HG03135 (cell line): ENCODE measurements at regions not wholly inside any gene's neighbourhood (a gene's known extent, or its start where the extent isn't known, plus 50 kb on each side); places are given as distances from the start of the nearest gene placed in this dataset.

Source experiments
- ATAC-seq: cut with Tn5 transposase; IDR thresholded peaks from one replicate; pipeline ENCODE4 v1.9.1; 2021; ENCODE audit warnings: mild to moderate bottlenecking, moderate library complexity; ENCODE audit not compliant: unreplicated experiment

- no peak for ATAC-seq
These were observed 207.6 kb downstream of the CETN3 start for GRCh38 chr5:90201923-90202322.

DNA sequence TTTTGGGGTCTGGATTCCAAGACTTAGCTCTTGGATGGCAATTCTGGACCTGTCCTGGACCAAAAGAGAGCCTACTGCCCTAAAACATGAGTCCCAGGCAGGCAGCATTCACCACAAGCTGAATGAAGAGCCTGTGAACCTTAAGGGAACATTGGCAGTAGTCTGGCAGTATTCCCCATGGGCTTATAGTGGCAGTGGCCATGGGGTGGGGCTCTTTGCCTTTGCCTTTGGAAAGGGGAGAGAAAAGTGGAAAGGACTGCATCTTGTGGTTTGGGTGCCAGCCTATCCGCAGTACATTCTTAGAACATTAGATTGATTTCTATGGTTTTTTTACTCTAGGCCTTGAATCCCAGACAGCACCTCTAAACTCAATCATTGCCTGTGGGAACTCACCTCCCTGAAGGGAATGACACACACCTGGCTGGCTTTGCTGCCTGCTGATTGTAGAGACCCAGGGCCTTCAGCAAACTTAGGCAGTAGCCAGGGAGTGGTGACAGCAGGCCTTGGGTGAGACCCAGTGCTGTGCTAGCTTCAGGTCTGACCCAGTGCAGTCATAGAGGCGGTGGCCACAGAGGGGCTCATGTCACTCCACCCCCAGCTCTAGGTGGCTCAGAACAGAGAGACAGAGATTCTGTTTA lies 216.3 kb downstream of the CETN3 start:
- no peak for ATAC-seq

- ATAC-seq = no peak
These were observed 218.1 kb downstream of the CETN3 start for GRCh38 chr5:90191352-90192045.

GRCh38 chr5:90185897-90186468 lies 223.6 kb downstream of the CETN3 start:
- ATAC-seq = no peak

DNA sequence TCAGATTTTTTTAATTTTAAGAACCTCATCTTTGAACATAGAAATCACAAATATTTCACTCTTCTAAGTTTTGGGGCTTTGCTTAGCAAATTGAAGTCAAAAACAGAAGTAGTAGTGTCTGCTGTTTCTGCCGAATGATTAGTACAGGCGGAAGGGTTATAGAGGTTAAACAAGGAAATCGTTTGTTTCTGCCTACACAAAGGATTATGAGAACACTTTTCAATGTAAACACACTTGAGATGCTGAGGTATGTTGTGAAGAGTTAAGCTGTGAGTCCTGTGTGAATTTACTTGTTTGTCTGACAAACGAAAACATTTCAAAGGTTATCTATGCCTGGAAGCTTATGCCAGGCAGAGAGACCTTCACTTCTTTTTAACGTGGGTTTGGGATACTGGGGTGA lies 224.8 kb downstream of the CETN3 start:
- ATAC-seq = no peak

DNA sequence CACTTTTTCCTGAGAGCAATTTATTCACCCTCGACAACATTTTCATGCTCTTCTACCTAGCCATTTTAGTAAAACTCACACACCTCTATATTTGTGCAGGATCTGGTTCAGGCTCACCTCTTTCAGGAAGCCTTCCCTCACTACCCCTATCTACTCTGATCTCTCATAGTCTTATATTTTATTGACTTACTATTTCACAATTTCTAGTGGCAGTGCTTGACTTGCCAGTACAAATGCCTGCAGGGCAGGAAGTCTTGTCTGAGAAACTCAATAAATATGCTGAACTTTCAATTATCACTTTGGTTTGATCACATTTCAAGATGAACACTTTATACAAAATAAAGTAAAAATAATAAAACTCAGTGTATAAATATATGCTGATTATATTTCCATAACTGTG lies 226.8 kb downstream of the CETN3 start:
- no peak for ATAC-seq

DNA sequence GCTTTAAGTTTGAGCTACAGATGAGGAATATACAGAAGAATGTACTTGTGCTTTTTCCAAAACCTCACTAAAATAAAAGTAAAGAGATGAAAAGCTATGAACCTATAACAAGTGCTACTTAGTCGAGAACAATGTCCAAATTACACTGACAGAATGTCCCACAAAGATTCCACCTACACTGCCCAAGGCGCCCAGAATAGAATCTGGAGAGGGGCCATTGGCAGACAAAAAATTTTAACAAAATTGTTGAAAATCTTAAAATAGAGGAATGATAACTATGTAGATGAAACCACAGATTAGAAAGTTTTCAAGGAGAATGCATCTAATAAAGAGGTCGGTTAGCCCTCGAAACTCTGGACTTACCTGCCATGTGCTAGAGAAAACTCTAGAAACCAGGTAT lies 235.3 kb downstream of the CETN3 start:
- no peak for ATAC-seq

DNA sequence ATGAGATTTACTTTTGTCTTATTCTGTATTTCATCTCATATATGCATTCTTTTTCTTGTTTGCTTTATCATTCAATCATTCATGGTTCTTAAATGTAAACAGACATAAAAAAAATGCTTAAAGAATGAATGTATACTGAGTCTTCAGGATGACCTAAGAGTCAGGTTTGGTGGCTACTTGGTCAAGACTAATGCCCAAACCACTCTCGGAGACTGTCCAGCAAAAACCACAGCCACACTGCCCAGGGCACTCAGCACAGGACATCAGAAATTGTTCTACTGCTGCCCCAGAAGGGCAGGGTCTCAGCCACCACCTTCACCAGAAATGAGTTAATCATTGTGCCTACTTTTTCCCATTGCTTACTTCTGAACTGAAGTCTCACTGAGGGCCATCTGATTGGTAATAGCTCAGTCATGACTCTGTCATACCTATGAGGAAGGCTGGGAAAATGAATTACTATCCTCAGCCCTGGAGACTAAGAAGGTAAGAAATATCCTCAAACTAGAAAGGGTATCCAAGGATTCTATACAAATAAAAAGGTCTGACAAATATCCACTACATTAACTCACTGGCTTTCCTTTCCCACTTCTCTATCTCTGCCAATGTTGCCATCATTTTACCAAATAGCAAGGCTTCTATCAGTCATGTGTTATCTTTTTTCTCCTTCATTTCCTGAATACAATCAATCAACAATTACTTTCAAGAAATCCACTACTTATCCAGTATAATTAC lies 236.1 kb downstream of the CETN3 start:
- ATAC-seq = no peak

GRCh38 chr5:90171466-90171865 lies 238.1 kb downstream of the CETN3 start:
- no peak for ATAC-seq

- ATAC-seq = no peak
These were observed 239.3 kb downstream of the CETN3 start for GRCh38 chr5:90170261-90170660.

GRCh38 chr5:90169078-90169477 lies 240.5 kb downstream of the CETN3 start:
- ATAC-seq = no peak

GRCh38 chr5:90168399-90168798 lies 241.2 kb downstream of the CETN3 start:
- ATAC-seq = no peak

- ATAC-seq = no peak
These were observed 242.7 kb downstream of the CETN3 start for GRCh38 chr5:90166816-90167215.

GRCh38 chr5:90162324-90162723 lies 247.2 kb downstream of the CETN3 start:
- ATAC-seq = no peak

DNA sequence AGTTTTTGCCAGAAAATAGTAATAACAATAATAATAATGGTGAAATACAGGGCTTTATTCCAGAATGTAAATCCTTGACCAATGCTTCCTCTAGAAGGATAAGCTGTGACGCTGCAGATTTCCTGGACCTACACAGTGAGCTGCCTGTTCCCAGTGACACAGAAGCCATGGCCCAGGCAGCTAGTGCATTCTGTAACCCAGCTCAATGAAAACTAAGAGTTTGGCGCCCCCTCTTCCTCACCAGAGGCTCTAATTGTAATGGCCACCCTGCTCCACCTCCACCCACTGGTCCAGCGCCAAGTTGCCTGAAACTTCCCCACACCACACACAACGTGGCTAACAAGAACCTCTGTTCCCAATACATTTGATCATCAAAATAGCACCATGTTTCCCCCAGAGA lies 248.1 kb downstream of the CETN3 start:
- ATAC-seq = no peak

- ATAC-seq = no peak
These were observed 251.4 kb downstream of the CETN3 start for GRCh38 chr5:90158131-90158530.

DNA sequence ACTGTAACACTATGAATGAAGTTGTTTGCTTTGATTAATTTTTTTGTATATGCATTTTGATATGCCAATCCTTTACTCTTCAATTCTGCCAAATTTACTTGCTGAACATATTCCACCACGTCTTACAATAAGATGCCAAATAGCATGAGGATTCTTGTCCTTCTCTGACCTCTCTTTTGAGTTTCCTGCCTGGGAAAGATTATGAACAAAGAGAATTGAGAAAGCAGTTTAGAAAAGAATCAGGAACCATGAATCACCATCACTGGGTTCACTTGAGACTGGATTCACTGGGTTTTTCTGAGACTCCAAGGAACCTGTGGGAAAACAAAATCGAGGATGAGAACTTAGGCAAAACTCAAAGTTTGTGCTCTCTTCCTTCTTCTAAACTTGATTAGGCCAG lies 256.5 kb downstream of the CETN3 start:
- ATAC-seq = no peak

GRCh38 chr5:90144625-90145327 lies 264.8 kb downstream of the CETN3 start:
- no peak for ATAC-seq

DNA sequence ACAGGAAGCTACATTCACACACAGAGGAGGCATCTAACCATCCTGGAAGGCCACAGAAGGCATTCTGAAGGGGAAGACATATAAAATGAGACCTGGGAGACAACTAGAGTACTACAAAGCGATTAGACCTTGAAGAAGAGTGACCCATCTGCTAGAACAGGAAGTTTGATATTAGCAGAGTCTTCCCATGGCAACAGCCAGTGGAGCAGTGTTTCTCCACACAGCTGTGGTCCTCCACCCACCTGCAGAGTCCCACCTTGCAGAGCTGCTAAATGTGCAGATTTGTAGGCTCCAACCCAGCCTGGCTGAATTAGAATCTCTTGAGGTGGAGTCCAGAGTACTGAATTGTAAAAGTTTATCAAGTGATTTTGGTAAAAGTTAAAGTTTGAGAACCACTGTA lies 267.0 kb downstream of the CETN3 start:
- ATAC-seq = no peak

DNA sequence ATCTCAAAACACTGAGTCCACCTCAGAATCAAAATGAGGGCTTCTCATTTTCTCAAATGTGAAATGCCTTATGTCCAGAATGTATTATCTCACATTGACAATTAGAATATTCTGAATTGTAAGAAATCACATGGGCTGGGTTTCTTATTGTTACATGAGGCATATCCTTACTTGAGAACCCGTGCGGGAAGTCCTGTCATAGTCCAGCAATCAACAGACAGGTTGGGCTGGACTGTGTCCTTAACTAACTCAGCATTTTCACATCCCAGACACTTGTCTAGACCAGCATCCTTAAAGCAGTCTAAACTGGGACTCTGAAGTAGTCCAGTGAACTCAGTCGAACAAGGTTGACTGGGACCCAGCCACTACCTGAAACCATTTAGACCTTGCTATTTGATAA lies 267.6 kb downstream of the CETN3 start:
- ATAC-seq = no peak

- ATAC-seq = no peak
These were observed 272.5 kb downstream of the CETN3 start for GRCh38 chr5:90136952-90137528.
